ENCODE measurements at regions not wholly inside any gene's neighbourhood (a gene's known extent, or its start where the extent isn't known, plus 50 kb on each side); places are given as distances from the start of the nearest gene placed in this dataset.

DNA sequence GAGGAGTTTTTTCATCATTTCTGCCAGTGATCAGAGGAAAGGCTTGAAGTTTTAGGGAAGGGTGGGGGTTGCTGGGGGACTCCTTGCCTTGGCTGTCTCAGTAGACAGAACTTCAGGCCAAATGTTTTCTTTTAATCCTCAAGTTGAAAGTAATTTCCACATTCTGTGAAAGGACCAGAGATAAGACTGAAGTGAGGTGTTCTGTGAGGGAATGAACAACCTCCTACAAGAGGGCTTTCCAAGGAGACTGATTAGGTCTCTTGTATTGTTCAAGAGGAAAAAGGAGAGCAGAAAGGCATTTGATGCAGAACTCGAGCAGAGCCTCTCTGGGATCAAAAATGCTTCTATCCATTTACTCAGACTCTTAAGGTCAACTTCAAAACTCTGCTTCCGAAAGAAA is 282.1 kb upstream of the ATP10B start:
- H3K27me3 ChIP-seq, result no peaks in the 10 kb centered on the region
- H3K27ac ChIP-seq, result no peak overlapping the region
- no peaks in the 10 kb centered on the region for H3K9me3 ChIP-seq
- H3K36me3 ChIP-seq, result no peaks in the 10 kb centered on the region
- H3K4me1 ChIP-seq, result no peaks in the 10 kb centered on the region
- DNase-seq, result no peak
- no peak for TF ChIP-seq POLR2A (IDR thresholded peaks at IDR 0.05)
- TF ChIP-seq, protein P1, sequence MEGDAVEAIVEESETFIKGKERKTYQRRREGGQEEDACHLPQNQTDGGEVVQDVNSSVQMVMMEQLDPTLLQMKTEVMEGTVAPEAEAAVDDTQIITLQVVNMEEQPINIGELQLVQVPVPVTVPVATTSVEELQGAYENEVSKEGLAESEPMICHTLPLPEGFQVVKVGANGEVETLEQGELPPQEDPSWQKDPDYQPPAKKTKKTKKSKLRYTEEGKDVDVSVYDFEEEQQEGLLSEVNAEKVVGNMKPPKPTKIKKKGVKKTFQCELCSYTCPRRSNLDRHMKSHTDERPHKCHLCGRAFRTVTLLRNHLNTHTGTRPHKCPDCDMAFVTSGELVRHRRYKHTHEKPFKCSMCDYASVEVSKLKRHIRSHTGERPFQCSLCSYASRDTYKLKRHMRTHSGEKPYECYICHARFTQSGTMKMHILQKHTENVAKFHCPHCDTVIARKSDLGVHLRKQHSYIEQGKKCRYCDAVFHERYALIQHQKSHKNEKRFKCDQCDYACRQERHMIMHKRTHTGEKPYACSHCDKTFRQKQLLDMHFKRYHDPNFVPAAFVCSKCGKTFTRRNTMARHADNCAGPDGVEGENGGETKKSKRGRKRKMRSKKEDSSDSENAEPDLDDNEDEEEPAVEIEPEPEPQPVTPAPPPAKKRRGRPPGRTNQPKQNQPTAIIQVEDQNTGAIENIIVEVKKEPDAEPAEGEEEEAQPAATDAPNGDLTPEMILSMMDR (IDR thresholded peaks at IDR 0.05), result no peak
- H3K4me3 ChIP-seq, result no peak overlapping the region

DNA sequence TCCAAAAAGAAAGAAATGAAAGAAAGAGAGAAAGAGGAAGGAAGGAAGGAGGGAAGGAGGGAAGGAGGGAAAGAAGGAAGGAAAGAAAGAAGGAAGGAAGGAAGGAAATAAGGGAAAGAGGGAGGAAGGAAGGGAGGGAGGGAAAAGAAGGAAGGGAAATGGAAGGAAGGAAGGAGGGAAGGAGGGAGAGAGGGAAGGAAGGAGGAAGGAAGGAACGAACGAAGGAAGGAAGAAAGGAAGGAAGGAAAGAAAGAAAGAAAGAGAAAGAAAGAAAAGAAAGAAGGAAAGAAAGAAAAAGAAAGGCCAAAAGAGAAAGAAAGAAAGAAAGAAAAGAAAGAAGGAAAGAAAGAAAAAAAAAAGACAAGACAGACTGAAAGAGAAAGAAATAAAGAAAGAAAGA is 263.9 kb upstream of the ATP10B start:
- TF ChIP-seq, protein P1 (IDR thresholded peaks at IDR 0.05), result no peak
- TF ChIP-seq POLR2A (IDR thresholded peaks at IDR 0.05), result no peak

DNA sequence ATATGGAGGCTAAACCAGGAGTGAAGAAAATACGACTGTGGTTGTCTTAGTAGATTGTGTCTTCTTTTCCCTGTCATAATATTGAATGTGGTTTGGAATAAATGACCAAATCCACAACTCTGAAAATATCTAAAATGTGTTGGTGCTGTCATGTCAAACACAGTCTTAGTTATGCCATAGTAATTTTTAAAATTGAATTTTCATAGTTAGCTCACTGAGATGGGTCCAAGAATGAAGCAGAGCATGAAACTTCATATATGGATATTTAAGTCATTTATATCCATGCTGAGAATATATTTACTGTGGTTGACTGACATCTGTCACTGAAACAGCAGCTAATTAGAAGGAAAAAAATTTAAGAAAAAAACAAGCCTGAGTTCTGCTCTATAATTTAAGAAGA is 260.4 kb upstream of the ATP10B start:
- H3K36me3 ChIP-seq, result no peaks in the 10 kb centered on the region
- no peak for DNase-seq
- TF ChIP-seq, protein P1 (IDR thresholded peaks at IDR 0.05), result no peak
- no peak for TF ChIP-seq POLR2A (IDR thresholded peaks at IDR 0.05)

More for the DNA sequence above, 263.9 kb upstream of the ATP10B start:
- Histone ChIP-seq H3K4me3 (no peak overlapping the region), H3K9me3 (no peaks in the 10 kb centered on the region), H3K4me1 (no peaks in the 10 kb centered on the region), H3K27ac (no peak overlapping the region), H3K27me3 (no peaks in the 10 kb centered on the region), H3K36me3 (no peaks in the 10 kb centered on the region)
- no peak for DNase-seq

DNA sequence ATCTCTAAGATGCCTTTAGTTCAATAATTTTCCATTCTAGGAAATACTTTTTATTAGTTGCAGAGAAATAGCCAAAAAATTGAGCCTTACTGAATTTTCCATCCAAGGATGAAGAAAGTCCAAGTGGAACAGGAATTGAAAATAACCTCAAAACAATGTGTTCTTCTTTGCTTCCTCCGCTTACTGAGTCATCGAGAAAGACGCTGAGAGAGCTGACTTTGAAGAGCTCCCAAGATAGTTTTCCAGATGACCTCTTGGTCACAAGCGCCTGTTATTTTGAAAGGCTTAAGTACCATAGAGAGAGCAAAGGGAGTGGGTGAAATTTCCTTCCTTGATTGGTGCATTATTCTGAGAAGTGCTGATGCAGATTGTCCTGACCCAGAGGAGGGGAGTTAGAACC is 253.5 kb upstream of the ATP10B start:
- H3K36me3 ChIP-seq, result no peaks in the 10 kb centered on the region
- H3K9me3 ChIP-seq, result no peaks in the 10 kb centered on the region
- TF ChIP-seq POLR2A (IDR thresholded peaks at IDR 0.05), result no peak
- TF ChIP-seq, protein P1 (IDR thresholded peaks at IDR 0.05), result no peak
- no peaks in the 10 kb centered on the region for H3K4me1 ChIP-seq
- H3K4me3 ChIP-seq, result no peak overlapping the region
- H3K27me3 ChIP-seq, result no peaks in the 10 kb centered on the region
- no peak overlapping the region for H3K27ac ChIP-seq
- DNase-seq, result no peak

More for the DNA sequence above, 260.4 kb upstream of the ATP10B start:
- no peaks in the 10 kb centered on the region for H3K9me3 ChIP-seq
- no peaks in the 10 kb centered on the region for H3K4me1 ChIP-seq
- H3K27me3 ChIP-seq, result no peaks in the 10 kb centered on the region
- no peak overlapping the region for H3K27ac ChIP-seq
- H3K4me3 ChIP-seq, result no peak overlapping the region

DNA sequence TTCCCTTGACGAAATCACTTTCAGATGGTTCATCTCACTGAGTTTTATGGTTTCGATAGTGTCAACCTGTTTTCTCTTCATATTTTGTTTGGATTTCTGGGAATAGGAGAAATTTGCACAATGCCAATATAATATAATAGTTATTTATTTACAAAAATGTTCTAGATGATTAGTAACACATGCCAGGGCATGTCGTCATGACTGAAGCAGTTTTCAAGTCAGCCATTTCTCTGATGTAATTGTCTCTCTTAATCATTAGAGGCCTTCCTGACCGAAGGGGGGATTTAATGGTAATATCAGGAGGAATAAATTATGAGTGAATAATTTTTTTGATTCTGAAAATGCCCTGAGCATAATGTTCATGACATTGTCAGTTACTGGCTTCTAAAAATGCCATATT is 246.5 kb upstream of the ATP10B start:
- Histone ChIP-seq H3K4me3 (no peak overlapping the region), H3K27ac (no peak overlapping the region), H3K4me1 (no peaks in the 10 kb centered on the region), H3K36me3 (no peaks in the 10 kb centered on the region), H3K9me3 (no peaks in the 10 kb centered on the region), H3K27me3 (no peaks in the 10 kb centered on the region)
- DNase-seq, result no peak
- TF ChIP-seq, protein P1 (IDR thresholded peaks at IDR 0.05), result no peak
- no peak for TF ChIP-seq POLR2A (IDR thresholded peaks at IDR 0.05)

DNA sequence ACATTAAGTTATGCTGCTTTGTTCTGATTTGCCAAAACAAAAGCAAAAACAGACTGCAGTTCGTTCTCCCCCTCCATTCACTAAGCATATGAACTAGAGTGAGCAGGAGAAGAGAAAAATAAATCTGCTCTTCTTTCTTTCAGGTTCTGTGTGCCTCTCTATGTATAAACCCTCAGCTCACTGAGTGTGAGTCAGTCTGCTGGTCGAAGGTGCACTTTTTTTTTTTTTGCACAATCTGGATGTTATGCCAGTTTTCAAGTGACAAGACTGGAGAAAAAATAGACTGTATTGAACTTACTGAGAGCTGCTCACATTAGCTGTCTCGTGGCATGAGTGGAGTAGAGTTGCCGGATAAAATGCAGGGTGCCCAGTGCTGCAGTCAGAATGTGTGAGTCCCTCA is 244.6 kb upstream of the ATP10B start:
- H3K9me3 ChIP-seq, result no peaks in the 10 kb centered on the region
- TF ChIP-seq, protein P1 (IDR thresholded peaks at IDR 0.05), result no peak
- no peak for TF ChIP-seq POLR2A (IDR thresholded peaks at IDR 0.05)
- H3K4me1 ChIP-seq, result no peaks in the 10 kb centered on the region
- H3K4me3 ChIP-seq, result no peak overlapping the region
- no peaks in the 10 kb centered on the region for H3K27me3 ChIP-seq
- H3K27ac ChIP-seq, result no peak overlapping the region
- H3K36me3 ChIP-seq, result no peaks in the 10 kb centered on the region
- DNase-seq, result no peak
